NCI-H2081 treated with DMSO at 0.1 percent for 48 hours (cell line): ENCODE measurements at regions not wholly inside any gene's neighbourhood (a gene's known extent, or its start where the extent isn't known, plus 50 kb on each side); places are given as distances from the start of the nearest gene placed in this dataset.

Experiments used
- DNase-seq: peaks from one replicate; lab custom pipeline; 2025; lab: John Stamatoyannopoulos, UW

DNA sequence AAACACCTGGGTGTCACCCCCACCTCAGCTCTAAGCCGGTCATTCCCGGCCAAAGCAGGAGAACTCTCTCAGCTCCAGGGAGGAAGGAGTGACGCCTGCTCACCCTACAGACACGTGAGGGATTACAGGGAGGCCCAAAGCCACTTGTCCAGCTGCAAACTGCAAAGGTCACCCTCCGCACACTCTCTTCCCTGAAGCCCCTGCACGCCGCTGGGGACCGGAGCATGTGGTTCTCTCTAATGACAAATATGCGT, 108.0 kb upstream of the ID2 start:
- DNase-seq: no peak

DNA sequence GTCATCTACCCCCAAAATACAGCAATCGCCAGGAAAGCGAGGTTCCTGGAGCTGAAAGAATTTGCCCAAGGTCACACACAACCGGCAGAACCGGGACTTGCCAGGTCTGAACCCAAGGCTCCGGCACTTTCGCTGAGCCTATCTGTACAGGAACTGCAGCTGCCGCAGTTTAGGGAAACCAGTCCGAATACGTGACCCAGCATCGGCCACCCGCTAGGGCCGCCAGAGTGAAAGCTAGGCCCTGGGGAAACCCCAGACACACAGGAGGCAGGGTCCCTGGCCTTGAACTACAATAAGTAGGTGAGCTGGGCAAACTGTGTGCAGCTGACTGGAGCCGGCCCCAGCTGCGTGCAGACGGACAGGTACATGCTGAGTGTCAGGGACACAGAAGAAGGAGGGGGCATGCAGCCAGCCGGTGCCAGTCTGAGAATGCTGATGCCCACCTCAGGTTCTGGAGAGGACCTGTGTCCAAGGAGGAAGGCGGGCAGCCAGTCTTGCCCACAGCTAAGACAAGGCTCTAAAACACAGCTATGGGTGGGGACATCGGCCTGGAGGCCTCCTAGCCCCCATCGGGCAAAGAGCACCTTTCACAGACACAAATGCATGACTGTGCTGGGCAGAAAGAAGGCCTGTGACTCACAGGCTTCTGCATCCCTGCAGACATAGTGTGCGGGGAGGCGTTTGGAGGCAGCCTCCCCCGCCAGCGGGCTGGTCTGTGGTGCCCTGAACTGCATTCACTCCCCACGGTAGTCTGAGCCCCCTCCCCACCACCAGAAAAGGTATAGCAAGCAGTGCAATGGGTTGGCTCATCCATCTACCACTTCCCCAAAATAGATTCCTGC, 107.4 kb upstream of the ID2 start:
- no peak for DNase-seq

DNA sequence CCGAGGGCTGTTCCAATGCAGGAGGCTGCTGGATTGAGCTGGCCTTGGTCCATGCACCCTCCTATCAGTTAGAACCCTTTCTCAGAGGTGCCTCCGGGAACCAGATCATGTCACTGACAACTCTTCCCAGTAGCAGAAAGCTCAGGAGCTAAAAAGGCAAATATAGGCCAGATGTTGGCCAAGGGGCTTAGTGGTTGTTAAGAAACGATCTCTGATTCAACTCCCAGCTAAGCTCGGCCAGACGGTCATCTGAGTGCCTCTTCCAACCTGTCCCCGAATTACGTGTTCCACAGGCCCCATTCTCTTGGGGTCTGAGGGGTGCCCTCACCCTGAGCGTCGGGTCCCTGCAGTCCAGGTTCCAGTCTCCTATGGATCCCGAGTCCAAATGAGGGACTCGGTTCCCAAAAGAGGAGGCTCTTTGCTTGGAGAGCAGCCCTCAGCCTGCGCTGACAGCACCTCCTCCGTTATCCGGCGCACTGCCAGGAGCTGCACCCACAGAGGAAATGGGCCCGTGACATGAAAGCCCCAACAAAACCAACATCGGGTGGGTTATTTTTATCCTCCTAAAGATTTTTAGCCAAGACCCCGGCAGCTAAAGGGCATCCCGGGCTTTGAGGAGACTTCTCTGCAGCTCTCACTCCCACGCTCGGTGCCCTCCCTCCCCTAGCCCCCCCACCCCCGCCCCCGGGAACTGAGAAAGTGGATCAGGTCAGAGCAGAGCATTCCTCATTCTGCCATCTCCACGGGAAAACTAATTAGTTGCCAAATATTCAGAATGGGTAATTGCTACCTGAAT, 106.6 kb upstream of the ID2 start:
- no peak for DNase-seq

DNA sequence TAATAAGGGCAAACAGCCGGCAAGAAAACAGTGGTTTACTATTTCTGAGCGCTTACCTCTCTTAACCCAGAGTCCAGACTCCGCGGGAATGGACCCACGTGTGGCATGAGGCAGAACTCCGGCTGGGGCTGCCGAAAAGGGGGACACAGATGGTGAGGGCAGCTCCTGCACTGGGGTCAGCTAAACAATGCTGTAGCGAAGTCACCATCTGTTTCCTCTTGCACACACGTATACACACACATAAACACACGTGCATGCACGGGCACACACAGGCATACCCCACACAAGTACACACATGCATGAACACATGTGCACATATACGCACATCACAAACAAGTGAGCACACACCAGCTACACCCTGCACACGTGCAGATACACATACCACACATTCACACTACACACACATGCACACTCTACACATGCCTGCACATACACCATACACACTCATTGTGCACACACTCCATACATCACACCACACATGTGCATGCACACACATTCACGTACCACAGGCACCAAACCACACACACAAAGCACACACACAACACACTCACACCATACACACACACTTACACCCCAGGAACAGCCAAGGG, 105.9 kb upstream of the ID2 start:
- DNase-seq: no peak

DNA sequence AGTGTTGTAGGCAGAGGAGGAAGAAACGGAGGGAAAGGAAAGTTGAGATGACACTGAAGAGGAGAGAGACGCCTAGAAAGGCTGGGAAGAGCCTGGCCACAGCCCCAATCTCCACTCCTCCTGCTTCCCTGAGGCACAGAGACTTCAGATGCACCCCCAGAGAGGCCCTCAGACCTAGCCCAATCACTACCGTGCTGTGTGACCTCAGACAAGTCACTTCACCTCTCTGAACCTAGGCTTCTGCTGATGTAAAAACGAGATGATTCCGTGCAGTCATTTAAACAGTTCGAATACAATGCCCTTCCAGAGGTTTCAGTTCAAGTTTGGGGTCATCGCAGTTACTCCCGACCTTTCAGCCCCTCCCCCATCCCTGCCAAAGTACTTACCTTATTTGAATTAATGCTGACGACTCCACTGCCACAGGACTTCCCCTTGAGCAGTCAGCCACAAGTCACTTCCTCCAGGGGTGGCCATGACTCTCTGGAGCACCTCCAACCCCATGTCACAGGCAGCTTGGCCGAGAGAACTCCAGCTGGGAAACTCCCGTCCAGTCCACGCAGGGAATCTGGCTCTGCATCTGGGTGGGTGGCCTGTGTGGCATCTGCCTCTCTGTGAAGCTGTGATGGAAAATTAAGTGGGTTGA, 105.2 kb upstream of the ID2 start:
- DNase-seq: no peak

DNA sequence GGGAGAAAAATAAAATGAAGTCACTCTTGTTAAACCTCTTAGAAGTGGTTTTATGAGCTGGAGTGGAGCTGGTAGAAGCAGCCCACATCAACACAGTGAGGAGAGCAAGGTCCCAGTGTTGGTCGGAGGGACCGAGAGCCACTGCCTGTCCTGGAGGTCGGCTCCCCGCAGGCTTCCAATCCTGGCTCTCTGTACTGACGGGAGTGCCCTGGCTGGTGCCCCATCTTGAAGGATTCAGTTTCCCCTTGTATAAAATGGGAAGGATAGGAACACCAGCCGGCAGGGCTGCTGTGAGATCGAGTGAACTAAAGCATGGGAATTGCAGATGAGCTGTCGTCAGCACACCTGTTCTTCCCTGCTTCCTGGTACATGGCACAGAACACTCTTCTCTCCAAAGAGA, 104.3 kb upstream of the ID2 start:
- no peak for DNase-seq

DNA sequence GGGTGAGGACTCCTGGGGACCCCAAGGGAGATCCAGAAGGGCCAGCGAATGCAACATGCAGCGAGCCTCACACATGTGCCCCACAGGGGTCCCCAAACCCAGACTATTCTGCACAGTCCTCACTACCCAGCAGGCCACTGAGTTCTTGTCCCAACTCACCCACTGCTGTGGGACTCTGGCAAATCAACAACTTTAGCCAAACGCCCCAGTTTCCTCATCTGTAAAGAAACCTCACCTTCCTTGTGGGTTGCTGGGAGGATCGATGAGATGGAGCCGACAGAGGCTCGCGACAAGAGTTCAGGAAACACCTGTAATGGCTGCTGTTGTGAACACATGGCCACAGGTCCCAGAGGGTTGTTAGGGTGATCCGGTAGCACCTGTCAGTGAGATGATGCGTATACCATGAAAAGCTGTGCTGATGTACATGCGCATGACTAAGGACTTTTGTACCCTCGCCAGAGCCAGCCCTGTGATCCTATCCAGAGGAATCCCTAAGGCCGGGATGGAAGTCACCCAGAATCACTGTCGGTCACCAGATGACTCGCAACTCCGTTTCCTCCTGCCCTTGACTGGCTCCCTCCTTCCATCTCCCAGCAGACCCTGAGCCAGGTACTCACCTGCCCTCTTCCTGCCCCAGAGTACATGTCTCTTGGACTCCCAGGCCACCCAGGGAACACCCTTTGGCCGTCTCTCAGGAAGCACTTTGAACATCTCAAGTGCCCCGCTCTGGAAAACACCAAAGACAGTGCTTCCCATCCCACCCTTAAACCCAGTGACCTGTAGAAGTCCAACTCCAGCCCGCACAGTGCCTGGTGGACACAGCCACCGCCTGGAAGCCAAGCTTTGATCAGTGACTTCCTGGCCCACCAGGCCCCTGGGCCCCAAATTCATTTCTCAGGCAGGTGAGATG, 103.3 kb upstream of the ID2 start:
- DNase-seq: no peak

DNA sequence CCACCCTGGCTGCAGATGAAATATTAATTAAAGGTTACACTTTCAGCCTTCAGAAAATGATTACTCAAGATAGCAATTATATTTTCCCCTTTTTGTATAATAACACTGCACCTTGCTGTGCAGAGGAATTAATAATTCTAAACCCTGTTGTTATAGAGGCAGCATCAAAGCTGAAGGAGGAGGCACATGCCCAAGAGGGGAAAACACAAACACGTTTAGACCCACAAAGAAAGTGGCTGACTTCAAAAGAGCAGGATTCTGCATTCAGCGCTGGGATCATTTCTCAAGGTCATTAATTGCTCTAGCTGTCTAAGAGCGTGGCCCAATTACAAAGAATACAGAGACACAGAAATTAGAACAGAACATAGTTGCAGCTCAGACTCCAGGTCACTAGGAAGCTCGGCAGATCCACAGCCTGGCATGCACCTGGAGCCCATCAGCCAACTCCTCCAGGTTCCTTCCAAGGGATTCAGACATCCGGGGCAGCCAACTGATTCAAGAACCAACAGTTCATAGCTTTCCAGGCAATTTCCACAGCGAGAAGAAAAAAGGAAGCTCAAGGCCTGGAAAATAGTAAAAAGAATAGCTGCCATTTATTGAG, 102.3 kb upstream of the ID2 start:
- no peak for DNase-seq

DNA sequence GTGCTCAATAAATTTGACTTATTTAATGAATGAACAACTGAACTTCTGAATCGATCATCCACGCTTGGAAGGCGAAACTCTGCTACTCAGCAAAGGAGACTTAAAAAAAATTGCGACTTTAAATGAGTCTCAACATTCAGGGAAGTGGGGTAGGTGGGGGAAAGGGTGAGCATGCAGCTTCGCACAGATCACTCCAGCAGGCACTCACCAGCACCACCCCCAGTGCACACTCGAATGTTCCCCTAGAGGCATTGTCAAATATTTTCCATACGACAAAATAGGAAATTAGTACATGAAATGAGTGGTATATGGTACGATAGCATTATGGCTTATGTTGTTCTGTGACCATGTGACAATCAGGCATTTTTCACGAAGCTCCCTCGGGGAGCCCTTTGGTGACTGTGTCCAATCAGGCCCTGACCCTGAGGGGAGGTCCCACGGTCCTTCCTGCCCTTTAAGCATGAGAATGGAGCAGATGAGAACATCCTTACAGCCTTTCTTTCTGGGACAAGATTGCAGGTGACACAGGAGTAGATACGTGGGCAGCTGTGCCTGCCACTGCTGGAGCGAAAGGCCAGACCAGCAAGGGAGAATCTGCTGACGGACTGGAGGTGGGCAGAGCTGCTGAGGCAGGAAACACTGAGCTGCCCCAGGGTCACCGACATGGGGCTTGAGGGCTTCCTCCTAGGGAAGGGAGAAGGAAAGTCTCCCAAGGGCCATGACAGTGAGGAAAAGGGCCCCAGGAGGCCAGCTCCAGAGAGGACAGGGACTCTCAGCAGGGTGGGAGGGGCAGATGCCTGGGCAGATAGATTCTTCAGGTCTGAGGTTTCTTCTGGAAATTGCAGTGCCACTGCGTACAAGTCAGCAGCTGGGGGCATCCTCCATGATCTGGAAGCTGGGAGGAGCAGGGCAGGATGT, 101.3 kb upstream of the ID2 start:
- DNase-seq: no peak

DNA sequence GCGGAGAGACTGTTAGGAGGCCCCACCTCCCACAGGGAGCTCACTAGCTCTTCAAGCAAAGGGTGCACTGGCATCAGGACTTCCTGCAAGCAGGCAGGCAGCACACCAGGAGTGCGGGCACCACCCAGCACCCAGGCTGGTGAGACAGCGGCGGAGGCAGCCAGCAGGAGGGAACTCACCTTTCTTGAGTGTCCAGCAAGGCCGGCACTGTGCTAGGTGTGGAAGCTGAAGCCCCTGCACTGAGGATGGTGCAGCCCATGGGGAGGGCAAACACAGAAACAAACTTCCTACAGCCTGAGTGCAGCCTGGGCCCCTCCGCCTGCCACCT, 100.7 kb upstream of the ID2 start:
- no peak for DNase-seq

DNA sequence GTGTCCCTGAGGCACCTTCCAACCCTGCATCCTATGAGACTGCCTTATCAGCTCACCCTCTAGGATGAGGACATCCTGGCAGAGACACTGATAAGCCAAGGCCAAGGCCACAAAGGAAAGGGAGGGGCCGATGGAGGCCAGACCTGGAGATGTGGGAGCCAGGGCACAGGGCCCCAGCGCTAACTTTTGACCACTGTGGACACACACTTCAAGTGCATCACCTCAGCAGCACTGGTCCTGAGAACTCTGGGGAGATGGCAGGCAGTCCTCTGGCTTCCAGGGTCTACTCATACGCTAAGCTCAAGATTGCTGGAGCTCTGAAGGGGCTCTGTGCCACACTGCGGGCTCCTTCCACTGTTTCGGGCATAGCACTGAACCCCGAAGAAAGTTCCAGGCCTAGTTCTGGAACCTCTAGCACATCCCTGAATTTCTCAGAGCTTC, 100.2 kb upstream of the ID2 start:
- DNase-seq: no peak

DNA sequence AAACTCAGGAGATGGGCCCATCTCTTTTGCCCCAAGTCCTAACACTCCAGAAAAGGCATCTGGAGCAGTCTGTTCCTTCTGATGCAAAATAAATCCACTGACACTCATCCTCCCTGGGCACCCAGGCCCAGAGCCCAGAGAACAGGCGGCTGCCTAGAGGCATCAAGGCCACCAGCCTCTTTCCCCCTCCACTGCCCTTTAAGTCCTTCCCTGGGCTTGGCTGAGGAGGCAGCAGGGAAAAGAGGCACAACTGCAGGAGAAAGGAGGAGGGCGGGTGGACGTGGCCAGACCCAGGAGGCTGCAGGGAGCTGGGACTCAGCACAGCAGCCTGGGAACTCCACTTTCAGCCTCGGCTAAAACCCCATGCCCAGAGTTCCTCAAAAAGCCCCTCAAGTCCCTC, 99.7 kb upstream of the ID2 start:
- no peak for DNase-seq

DNA sequence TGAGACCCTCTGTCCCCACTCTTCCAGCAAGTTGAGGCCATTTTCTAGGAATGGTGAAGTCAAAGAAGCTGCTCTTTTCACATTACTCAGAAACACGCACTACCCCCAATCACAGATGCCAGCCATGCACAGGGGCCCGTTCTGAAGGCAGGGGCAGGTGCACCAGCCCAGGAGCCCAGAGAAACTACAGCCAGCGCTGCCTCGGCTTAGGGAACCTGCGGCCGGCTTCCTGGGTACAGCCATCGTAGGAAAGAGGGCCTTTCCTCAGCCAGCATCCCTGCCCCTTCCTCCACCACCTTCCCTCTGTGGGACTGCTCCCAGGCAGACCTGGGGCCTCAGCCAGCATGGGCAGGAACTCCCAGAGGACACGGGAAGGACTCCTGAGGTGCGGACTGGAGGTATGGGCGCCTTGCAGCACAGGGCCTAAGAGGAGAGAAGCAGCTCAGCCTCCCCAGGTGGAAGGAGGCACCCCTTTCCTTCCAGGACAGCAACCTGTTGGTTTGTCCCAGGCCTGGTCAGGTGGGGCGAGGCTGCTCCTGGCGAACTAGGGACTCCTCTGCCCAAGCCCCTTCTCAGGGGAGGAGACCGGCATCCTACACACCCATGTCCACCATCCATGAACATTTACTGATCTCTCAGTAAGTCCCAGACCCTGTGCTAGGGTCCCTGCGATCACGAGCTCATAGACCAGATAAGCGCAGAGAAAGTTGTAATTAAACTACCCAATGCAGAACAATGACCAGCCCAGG, 99.0 kb upstream of the ID2 start:
- DNase-seq: no peak

DNA sequence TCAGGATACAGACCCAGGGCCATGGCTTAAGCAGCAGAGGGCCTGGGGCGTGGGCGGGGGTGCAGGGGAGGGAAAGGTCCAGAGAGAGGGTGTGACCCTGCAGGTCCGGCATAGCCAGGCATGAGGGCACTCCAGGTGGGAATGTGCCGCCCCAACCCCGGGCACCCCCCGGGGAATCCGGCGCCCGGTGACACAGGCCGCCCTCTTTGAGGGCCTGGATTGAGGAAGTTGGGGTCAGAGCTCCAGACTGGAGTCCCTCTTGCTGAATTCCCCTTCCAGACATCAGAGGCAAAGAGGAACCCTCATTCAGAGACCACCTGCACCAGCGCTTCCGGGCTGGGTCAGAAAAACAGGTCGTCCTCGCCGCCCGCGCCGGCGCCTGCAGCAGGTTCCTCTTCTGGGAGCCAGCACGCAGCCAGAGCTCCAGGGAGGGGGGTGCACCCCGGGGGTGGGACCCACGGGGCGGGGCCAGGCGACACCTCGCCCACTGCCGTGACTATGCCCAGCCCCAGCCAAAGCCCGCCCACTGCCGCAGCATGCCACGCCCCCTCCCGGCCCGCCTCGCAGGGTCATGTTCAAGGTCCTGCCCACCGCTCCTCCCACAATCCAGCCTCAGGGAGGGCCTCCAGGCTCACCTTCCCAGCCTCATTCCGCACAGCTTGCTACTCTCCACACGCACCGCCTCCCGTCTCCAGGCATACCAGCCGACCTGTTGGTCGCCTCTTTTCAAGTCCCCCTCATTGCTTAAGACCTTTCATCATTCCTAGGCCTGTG, 98.3 kb upstream of the ID2 start:
- no peak for DNase-seq

DNA sequence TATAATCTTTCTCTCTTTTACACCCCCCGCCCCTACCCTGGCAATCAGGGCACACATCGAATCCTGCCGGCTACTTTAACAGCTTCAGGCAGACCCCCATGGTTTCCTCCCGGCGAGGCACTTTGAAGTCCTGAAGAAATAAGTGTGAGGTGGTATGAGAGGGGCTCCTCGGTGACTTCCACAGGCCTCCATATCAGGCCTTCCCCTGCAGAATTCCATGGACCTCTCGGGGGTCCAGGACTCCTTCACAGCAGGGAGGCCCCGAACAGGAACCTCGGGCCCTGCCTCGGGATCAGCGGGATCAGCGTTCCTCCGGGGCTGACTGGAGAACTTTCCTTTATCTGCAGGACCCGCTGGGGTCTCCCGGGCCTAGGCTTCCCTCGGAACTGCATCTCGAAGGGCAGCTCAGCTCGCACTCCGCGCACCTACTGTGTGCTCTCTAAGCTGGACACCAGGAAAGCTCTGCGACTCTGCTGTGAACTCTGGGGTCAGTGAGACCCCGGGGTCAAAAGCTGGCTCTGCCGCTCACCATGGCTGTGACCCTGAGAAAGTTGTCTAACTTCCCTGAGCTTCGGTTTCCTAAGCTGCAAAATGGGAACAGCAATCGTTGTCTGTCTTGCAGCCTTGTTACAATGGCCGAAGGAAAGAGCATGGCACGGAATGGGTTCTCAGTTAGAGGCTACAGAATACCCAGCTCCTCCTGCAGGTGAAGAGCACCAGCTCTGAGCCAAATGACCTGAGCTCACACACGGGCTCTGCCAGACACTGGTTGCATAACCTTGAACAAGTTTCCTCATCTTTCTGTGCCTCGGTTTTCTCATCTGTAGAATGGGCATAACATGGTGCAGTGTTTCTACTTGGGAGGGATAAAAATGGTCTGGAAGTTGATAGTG, 97.4 kb upstream of the ID2 start:
- DNase-seq: no peak

DNA sequence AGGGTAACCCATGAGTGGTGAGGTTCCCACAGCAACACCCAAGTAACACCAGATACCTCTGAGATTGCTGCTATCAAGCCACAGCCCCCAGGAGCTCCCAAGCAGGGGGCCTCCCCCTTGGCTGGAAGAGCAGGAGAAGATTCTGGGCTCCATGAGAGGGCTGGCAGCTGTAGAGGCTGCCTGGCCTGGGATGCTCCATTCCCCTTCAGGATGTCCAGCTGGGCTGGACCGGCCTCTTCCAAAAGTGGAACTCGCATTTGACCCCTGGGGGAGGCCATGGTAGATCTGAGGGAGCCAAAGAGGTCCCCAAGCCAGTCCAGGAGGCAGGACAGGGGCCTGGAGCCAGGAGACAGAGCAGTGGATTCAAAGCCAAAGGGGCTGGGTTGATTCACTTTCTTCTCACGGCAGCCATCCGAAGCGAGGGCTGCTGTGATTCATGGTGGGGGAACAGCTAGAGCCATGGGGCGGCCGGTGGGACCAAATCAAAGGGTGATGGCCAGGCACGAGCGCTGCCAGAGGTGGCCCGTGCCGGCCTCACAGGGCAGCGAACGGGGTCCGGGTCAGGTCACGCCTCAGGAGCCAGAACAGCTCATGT, 95.3 kb upstream of the ID2 start:
- no peak for DNase-seq

DNA sequence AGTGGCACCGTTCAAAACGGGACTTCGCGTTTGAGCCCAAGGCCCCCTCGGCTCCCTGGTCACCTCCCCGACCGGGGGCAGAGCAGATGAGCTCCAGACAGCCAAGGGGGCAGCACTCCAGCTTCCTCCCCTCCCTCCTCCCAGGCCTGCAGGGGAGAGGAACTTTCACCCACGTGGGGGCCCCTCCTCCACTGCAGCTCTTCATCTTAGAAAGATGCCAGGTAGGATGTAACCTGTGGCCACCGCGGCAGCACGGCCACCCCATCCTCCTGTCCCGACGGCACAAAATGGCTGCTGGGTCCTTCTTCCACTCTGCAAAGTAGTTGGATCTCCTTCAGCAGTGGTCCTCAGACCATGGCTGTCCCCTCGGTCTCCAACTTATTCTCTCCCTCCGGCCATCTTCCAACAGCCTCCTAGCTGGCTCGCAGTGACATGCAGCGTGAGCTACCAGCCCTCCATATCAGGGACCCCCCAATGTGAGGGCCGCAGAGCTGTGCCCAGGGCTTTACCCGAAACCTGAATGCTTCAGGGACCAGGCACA, 94.5 kb upstream of the ID2 start:
- no peak for DNase-seq
